Posterior cingulate gyrus (tissue), 11 donors: ENCODE measurements at regions not wholly inside any gene's neighbourhood (a gene's known extent, or its start where the extent isn't known, plus 50 kb on each side); places are given as distances from the start of the nearest gene placed in this dataset.
"Not testable (repeated sequence)": the region's sequence is repeated elsewhere in the genome, so short reads cannot be mapped to it uniquely, and the experiment has no call there.

Experiments
- DNase-seq, 10 donors: peaks; one replicate each; pipeline versions ENCODE4 v3.0.0 to v3.0.0-alpha.2; 2020 to 2021; ENCODE audit warnings: mixed read lengths in 3 of 10
- intact Hi-C: fragments of 100-400 bp; cut with DNase I; formaldehyde crosslinking; loops from one replicate; pipeline ENCODE4 v1.15.1; 2023

GRCh38 chr4:110364911-110365520 lies 110.9 kb upstream of the ENPEP start:
- no peak for DNase-seq
- intact Hi-C loops: no loop called here

- no peak for DNase-seq
- intact Hi-C loops: no loop called here
These were observed 114.0 kb upstream of the ENPEP start for GRCh38 chr4:110361921-110362320.

DNA sequence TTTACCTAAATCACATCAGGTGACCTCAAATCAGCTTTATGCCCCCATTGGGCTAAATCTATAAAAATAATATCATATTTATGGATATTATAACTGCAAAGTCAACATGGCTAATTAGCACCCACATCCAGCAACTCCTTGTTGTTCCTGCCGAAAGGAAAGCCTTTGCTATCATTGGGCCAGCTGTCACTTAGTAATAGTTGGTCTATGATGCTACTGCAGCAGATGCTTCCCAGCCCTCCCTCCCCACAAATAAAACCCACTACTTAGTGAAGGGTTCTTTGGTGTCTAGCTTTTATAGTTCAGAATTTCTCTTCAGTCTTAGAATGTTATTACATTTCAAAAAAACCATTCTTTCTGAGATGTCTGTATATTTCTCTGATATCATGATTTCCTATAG lies 116.9 kb upstream of the ENPEP start:
- DNase-seq: no peak
- intact Hi-C loops: no loop called here

- intact Hi-C loops: no loop called here
- DNase-seq: no peak
These were observed 118.4 kb upstream of the ENPEP start for GRCh38 chr4:110357521-110357920.

DNA sequence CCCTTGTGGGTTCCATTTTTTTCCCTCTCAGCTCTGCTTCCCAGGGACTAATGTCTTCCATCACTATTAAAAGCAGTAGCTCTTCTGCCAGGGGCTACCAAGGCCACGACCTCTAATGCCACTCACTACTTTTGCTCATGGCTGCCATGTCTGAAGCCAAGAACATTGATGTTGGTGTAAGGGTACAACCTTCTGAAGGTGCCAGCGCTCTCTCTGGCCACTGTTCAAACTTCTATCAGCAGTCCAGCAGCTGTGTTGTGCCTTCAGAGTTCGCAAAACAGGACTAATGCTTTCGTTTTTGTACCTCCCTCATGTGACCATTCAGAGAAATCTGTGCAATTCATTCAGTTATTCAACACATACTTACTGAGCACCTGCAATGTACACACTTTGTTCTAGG lies 121.5 kb upstream of the ENPEP start:
- intact Hi-C loops: no loop called here
- no peak for DNase-seq

DNA sequence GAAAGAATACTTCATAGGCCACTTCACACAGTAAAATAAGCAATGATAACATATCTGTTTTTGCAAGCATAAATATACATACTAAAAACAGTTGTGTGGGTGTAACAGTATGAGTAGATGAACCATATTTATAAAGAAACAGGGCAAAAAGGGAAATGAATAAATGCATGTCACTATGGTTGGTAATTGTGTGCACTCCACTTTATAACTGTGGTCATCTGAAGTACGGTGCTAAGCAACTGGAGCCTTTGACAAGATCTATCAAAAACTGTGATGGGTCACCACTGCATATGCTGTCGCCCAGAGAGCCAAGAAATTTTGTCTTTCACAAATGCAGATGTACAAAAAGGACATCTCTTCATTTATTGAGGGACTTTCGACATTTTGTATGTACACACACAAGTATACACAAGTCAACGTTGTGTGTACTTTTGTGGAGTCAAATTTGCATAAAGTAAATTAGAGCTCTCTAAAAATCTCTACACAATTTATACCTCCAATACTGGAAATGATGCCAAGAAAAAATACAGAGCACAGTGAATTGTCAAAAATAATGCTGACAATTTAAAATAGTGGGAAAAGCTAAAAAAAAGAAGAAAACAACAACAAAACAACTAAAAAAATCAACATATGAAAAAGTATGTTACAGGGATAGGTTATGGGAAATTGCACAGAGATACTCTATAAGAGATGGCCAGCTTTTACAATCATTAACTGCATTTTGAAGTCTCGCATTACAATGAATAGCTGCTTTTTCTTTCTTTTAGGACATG lies 123.1 kb upstream of the ENPEP start:
- intact Hi-C loops: no loop called here
- no peak for DNase-seq

GRCh38 chr4:110348711-110349383 lies 127.1 kb upstream of the ENPEP start:
- no peak for DNase-seq
- intact Hi-C loops: no loop called here

GRCh38 chr4:110347805-110348204 lies 128.2 kb upstream of the ENPEP start:
- no peak for DNase-seq
- intact Hi-C loops: no loop called here

DNA sequence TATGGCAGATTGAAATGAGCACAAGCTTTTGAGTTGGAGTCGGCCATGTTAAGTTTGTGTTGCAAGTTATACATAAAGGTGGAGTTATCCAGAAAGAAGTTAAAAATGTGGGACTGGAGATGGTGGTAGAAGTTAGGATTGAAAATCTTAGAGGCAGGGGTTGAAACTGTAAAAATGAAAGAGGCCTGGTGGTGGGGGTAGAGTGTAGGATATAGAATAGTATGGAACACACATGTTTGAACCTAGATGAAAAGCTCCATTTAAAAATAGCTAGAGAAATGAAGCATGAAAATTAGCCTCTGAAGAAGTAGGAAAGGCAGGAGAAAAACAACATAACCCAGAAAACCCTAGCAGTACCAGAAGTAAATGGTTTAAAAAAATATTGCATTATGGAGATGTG lies 131.8 kb upstream of the ENPEP start:
- intact Hi-C loops: no loop called here
- no peak for DNase-seq

DNA sequence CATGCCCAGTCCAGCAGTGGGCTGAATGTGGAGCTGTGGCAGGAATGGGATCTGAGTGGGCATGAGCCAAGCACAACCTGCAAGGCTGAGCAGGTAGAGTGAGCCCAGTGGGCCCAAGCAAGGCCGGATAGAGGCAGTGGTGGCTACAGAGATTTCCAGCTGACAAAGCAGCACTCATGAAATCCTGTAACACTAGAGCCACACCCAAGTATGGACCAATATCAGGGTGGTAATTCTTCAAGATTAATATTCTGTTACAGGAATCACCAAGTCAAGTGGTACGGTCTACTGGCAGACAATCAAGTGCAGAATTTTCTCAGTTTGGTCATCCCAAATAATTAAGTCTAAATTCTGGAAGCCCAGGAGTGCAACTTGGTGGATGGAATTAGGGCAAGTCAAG lies 132.4 kb upstream of the ENPEP start:
- no peak for DNase-seq
- intact Hi-C loops: no loop called here

DNA sequence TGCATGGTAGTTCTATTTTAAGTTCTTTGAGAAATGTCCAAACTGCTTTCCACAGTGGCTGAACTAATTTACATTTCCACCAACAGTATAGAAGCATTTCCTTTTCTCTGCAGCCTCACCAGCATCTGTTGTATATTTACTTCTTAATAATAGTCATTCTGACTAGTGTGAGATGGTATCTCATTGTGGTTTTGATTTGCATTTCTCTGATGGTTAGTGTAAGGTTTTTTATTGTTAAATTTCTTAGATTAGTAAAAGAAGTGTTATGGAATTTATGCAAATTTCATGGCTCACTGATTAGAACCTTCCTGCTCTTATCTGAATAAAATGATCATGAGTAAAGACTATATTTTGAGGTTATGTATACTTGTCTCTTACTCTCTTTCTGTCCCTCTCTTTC lies 134.8 kb upstream of the ENPEP start:
- intact Hi-C loops, DNase-seq: not testable (repeated sequence)

GRCh38 chr4:110335399-110335798 lies 137.0 kb upstream of the ELOVL6 start:
- DNase-seq: no peak
- intact Hi-C loops: no loop called here

GRCh38 chr4:110332483-110332882 lies 134.1 kb upstream of the ELOVL6 start:
- DNase-seq: no peak
- intact Hi-C loops: no loop called here

DNA sequence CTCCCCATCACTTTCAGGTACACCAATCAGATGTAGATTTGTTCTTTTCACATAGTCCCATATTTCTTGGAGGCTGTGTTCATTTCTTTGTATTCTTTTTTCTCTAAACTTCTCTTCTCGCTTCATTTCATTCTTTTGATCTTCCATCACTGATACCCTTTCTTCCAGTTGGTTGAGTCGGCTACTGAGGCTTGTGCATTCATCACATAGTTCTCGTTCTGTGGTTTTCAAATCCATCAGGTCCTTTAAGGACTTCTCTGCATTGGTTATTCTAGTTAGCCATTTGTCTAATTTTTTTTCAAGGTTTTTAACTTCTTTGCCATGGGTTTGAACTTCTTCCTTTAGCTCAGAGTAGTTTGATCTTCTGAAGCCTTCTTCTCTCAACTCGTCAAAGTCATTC lies 128.0 kb upstream of the ELOVL6 start:
- DNase-seq, intact Hi-C loops: not testable (repeated sequence)

DNA sequence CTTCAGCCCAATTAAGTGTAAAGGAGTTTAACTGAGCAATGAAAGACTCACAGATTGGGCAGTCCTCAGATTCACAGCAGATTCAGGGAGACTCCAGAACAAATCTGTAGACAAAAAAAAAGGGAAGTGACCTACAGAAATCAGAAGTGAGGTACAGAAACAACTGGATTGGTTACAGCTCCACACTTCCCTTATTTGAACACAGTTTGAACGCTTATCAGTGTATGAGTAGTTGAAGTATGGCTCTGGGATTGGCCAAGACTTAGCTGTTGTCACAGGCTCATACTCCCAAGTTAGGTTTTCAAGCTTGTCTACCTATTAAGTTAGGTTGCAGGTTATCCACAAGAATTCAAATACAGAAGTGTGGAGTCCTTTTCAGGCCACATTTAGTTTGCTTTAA lies 112.4 kb upstream of the ELOVL6 start:
- DNase-seq: no peak
- intact Hi-C loops: loop anchor here (10.0 kb wide), 1 partner anchor 306 kb away; no protein-coding TSS in a partner anchor

DNA sequence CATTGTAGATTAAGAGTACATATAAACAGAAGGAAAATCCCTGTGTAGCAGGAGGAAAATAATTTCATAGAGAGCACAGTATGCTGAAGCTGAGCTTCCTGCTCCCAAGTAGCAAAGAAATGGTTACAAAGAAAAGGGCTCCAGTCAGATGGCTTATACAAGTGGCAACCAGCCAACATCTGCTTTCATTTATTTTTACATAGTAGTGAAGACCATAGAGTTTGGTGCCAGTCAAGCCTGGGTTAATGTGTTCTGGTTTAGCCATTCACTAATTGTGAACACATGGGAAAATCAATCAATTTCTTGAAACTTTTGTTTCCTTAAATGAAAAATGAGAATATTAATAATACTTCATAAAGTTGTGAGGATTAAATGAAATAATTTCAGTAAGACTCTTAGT lies 111.3 kb upstream of the ELOVL6 start:
- no peak for DNase-seq
- intact Hi-C loops: loop anchor here (10.0 kb wide), 1 partner anchor 305 kb away; no protein-coding TSS in a partner anchor

GRCh38 chr4:110306303-110306702 lies 107.9 kb upstream of the ELOVL6 start:
- intact Hi-C loops: no loop called here
- DNase-seq: no peak

GRCh38 chr4:110305455-110305854 lies 107.0 kb upstream of the ELOVL6 start:
- DNase-seq: no peak
- intact Hi-C loops: no loop called here

DNA sequence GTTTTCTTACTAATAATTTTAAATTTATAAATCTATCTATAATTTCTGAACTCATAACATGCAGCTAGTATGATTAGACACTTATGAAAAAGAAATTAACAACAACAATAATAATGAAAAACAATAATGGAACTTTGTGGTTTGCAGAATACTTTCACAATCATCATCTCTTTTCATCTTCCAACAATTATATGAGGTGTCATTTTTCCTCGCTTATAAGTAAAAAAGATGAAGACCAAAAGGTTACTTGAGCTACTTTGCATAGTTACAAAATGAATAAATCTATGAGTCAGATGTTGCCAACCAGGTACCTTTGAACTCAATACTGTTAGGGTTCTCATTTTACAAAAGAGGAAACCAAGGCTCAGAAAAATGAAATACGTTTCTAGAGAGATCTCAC lies 98.5 kb upstream of the ELOVL6 start:
- intact Hi-C loops: no loop called here
- no peak for DNase-seq

DNA sequence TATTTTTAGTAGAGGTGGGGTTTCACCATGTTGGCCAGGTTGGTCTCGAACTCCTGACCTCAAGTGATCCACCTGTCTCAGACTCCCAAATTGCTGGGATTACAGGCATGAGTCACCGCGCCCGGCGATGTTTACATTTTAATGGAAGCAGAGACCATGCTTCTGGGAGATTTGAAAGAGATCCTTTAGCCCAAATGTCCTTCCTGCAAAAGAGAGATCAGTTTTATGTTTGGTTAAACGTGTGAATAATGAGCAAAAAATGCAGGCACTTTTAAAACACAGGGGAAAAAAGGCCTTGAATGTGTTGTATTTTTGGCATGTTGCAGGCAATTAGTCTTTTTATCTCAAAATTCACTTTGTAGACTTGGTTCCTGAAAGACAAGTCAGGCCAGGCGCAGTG lies 95.8 kb upstream of the ELOVL6 start:
- no peak for DNase-seq
- intact Hi-C loops: no loop called here

GRCh38 chr4:110292994-110293744 lies 94.8 kb upstream of the ELOVL6 start:
- intact Hi-C loops: no loop called here
- no peak for DNase-seq
